Large intestine (tissue), 3 donors: ENCODE measurements at regions not wholly inside any gene's neighbourhood (a gene's known extent, or its start where the extent isn't known, plus 50 kb on each side); places are given as distances from the start of the nearest gene placed in this dataset.

Source experiments
- DNase-seq, 2 donors: peaks; one replicate each; pipeline versions ENCODE4 v3.0.0 to v3.0.0-alpha.2; 2013
- H3K27ac ChIP-seq: one replicate; pipeline ENCODE4 v1.5.1; 2013; ENCODE audit warnings: low read length
- H3K27me3 ChIP-seq: 2 replicates; pipeline ENCODE4 v1.6.1; 2013; ENCODE audit warnings: low read length; ENCODE audit not compliant: control insufficient read depth, insufficient read depth
- H3K36me3 ChIP-seq: 2 replicates; pipeline ENCODE4 v1.6.1; 2013; ENCODE audit warnings: low read length; ENCODE audit not compliant: control insufficient read depth, insufficient read depth
- H3K4me1 ChIP-seq: one replicate; pipeline ENCODE4 v1.6.1; 2013; ENCODE audit warnings: low read length; ENCODE audit not compliant: control insufficient read depth, insufficient read depth
- H3K4me3 ChIP-seq: one replicate; pipeline ENCODE4 v1.5.1; 2013; ENCODE audit warnings: low read length
- H3K9me3 ChIP-seq: one replicate; pipeline ENCODE4 v1.6.1; 2013; ENCODE audit warnings: mild to moderate bottlenecking, low read depth, low read length, moderate library complexity; ENCODE audit not compliant: control insufficient read depth
- WGBS: methylation state at CpG from one replicate; pipeline ENCODE4 v1.1.5; 2013; ENCODE audit warnings: low lambda C conversion rate; ENCODE audit not compliant: insufficient coverage; 5-methylcytosine and 5-hydroxymethylcytosine counted together

- no peaks in the 10 kb centered on the region for H3K36me3 ChIP-seq
- no peak overlapping the region for H3K4me3 ChIP-seq
- H3K4me1 ChIP-seq: no peaks in the 10 kb centered on the region
- H3K9me3 ChIP-seq: no peaks in the 10 kb centered on the region
- no peak for DNase-seq
- no peak overlapping the region for H3K27ac ChIP-seq
- 20% methylated on average over 1 of the region's 3 CpGs for WGBS
- H3K27me3 ChIP-seq: no peaks in the 10 kb centered on the region
These were observed 759.4 kb upstream of the C9orf72 start for GRCh38 chr9:28332648-28333047.

GRCh38 chr9:28341913-28342312 is 768.6 kb upstream of the C9orf72 start:
- no peaks in the 10 kb centered on the region for H3K36me3 ChIP-seq
- no peaks in the 10 kb centered on the region for H3K27me3 ChIP-seq
- WGBS: 87% methylated on average over 4 of the region's 4 CpGs

GRCh38 chr9:28342815-28343338 is 769.6 kb upstream of the C9orf72 start:
- no peak for DNase-seq
- no peak overlapping the region for H3K4me3 ChIP-seq
- no peaks in the 10 kb centered on the region for H3K9me3 ChIP-seq
- 100% methylated on average over 1 of the region's 2 CpGs for WGBS
- H3K27me3 ChIP-seq: no peaks in the 10 kb centered on the region
- H3K27ac ChIP-seq: no peak overlapping the region
- no peaks in the 10 kb centered on the region for H3K4me1 ChIP-seq
- H3K36me3 ChIP-seq: no peaks in the 10 kb centered on the region

More at GRCh38 chr9:28341913-28342312, 768.6 kb upstream of the C9orf72 start:
- DNase-seq: no peak
- Histone ChIP-seq H3K27ac (no peak overlapping the region), H3K4me3 (no peak overlapping the region), H3K9me3 (no peaks in the 10 kb centered on the region), H3K4me1 (no peaks in the 10 kb centered on the region)

- Histone ChIP-seq H3K9me3 (no peaks in the 10 kb centered on the region), H3K4me3 (no peak overlapping the region), H3K27me3 (no peaks in the 10 kb centered on the region), H3K27ac (no peak overlapping the region), H3K4me1 (no peaks in the 10 kb centered on the region), H3K36me3 (no peaks in the 10 kb centered on the region)
- DNase-seq: no peak
- WGBS: no CpG with 5 or more reads among the region's 2 CpGs
These were observed 789.9 kb upstream of the C9orf72 start for GRCh38 chr9:28363151-28363562.

- H3K27me3 ChIP-seq: no peaks in the 10 kb centered on the region
- no peak overlapping the region for H3K27ac ChIP-seq
- no peak overlapping the region for H3K4me3 ChIP-seq
- 83% methylated on average over 2 of the region's 6 CpGs for WGBS
- no peaks in the 10 kb centered on the region for H3K9me3 ChIP-seq
- H3K4me1 ChIP-seq: no peaks in the 10 kb centered on the region
- DNase-seq: no peak
- H3K36me3 ChIP-seq: no peaks in the 10 kb centered on the region
These were observed 791.8 kb upstream of the C9orf72 start for GRCh38 chr9:28365020-28365640.

GRCh38 chr9:28365728-28366127 is 792.4 kb upstream of the C9orf72 start:
- Histone ChIP-seq H3K4me1 (no peaks in the 10 kb centered on the region), H3K4me3 (no peak overlapping the region), H3K36me3 (no peaks in the 10 kb centered on the region), H3K27ac (no peak overlapping the region), H3K9me3 (no peaks in the 10 kb centered on the region), H3K27me3 (no peaks in the 10 kb centered on the region)
- 100% methylated on average over 1 of the region's 2 CpGs for WGBS
- no peak for DNase-seq

- Histone ChIP-seq H3K4me3 (no peak overlapping the region), H3K27ac (no peak overlapping the region), H3K36me3 (no peaks in the 10 kb centered on the region), H3K27me3 (no peaks in the 10 kb centered on the region), H3K4me1 (no peaks in the 10 kb centered on the region), H3K9me3 (no peaks in the 10 kb centered on the region)
- no CpG with 5 or more reads among the region's 1 CpG for WGBS
- DNase-seq: no peak
These were observed 805.0 kb upstream of the C9orf72 start for GRCh38 chr9:28378231-28378630.

- DNase-seq: no peak
- H3K9me3 ChIP-seq: no peaks in the 10 kb centered on the region
- no peaks in the 10 kb centered on the region for H3K27me3 ChIP-seq
- H3K36me3 ChIP-seq: no peaks in the 10 kb centered on the region
- H3K4me3 ChIP-seq: no peak overlapping the region
- H3K4me1 ChIP-seq: no peaks in the 10 kb centered on the region
- H3K27ac ChIP-seq: no peak overlapping the region
These were observed 805.8 kb upstream of the C9orf72 start for GRCh38 chr9:28379082-28379481.

GRCh38 chr9:28389411-28389810 is 816.1 kb upstream of the C9orf72 start:
- no peak for DNase-seq
- no CpG with 5 or more reads among the region's 3 CpGs for WGBS
- H3K4me3 ChIP-seq: no peak overlapping the region
- H3K27ac ChIP-seq: no peak overlapping the region
- H3K36me3 ChIP-seq: no peaks in the 10 kb centered on the region
- no peaks in the 10 kb centered on the region for H3K4me1 ChIP-seq
- no peaks in the 10 kb centered on the region for H3K27me3 ChIP-seq
- H3K9me3 ChIP-seq: no peaks in the 10 kb centered on the region

GRCh38 chr9:28394774-28395173 is 821.5 kb upstream of the C9orf72 start:
- Histone ChIP-seq H3K36me3 (no peaks in the 10 kb centered on the region), H3K9me3 (no peaks in the 10 kb centered on the region), H3K27me3 (no peaks in the 10 kb centered on the region), H3K4me3 (no peak overlapping the region), H3K27ac (no peak overlapping the region), H3K4me1 (no peaks in the 10 kb centered on the region)
- DNase-seq: no peak

GRCh38 chr9:28396058-28396457 is 822.8 kb upstream of the C9orf72 start:
- Histone ChIP-seq H3K4me3 (no peak overlapping the region), H3K4me1 (no peaks in the 10 kb centered on the region), H3K36me3 (no peaks in the 10 kb centered on the region), H3K27me3 (no peaks in the 10 kb centered on the region), H3K9me3 (no peaks in the 10 kb centered on the region), H3K27ac (no peak overlapping the region)
- 100% methylated on average over 1 of the region's 4 CpGs for WGBS
- DNase-seq: no peak
